WTC11 (cell line): ENCODE measurements at regions not wholly inside any gene's neighbourhood (a gene's known extent, or its start where the extent isn't known, plus 50 kb on each side); places are given as distances from the start of the nearest gene placed in this dataset.

Experiments used
- ATAC-seq: fragments of 200-7000 bp; cut with Tn5 transposase; 2 replicates; pipeline ENCODE4 v1.10.0; 2021; ENCODE audit warnings: mild to moderate bottlenecking, moderate library complexity
- CTCF ChIA-PET: fragments of 300-600 bp; sonication (Branson Sonifier 250); formaldehyde crosslinking; loops from one replicate; lab custom pipeline; 2021; ENCODE audit warnings: antibody characterized with exemption; lab: Charles Lee
- POLR2A ChIA-PET: fragments of 350-600 bp; sonication (Branson Sonifier 250); formaldehyde crosslinking; loops from one replicate; lab custom pipeline; 2021; ENCODE audit warnings: antibody characterized with exemption; lab: Charles Lee
- DNase-seq: peaks from one replicate; pipeline ENCODE4 v3.0.0; 2021; ENCODE audit warnings: low spot score
- H3K27ac Mint-ChIP-seq: 2 replicates; pipeline ENCODE4 v1.8.0; 2021; ENCODE audit warnings: mixed read lengths
- H3K27me3 Mint-ChIP-seq: 2 replicates; pipeline ENCODE4 v1.8.0; 2021; ENCODE audit warnings: low read depth, mild to moderate bottlenecking, moderate library complexity, mixed read lengths
- H3K36me3 Mint-ChIP-seq: 2 replicates; pipeline ENCODE4 v1.8.0; 2021; ENCODE audit warnings: mixed read lengths
- H3K4me1 Mint-ChIP-seq: 2 replicates; pipeline ENCODE4 v1.8.0; 2022; ENCODE audit warnings: mixed read lengths
- H3K4me3 Mint-ChIP-seq: 2 replicates; pipeline ENCODE4 v1.8.0; 2021; ENCODE audit warnings: mild to moderate bottlenecking, moderate library complexity, mixed read lengths
- H3K9me3 Mint-ChIP-seq: 2 replicates; pipeline ENCODE4 v1.8.0; 2021; ENCODE audit warnings: mixed read lengths
- FOXK1 ChIP-seq: sonication (generic); formaldehyde crosslinking; IDR thresholded peaks from 2 replicates; pipeline ENCODE4 v1.8.0; 2022; ENCODE audit warnings: mild to moderate bottlenecking, moderate library complexity, missing genetic modification reagents
- GABPB1 ChIP-seq: sonication (generic); formaldehyde crosslinking; IDR thresholded peaks from 2 replicates; pipeline ENCODE4 v1.8.1; 2023; ENCODE audit warnings: mild to moderate bottlenecking, missing genetic modification reagents
- GRHL2 ChIP-seq: fragments of 250-450 bp; sonication (Bioruptor Pico); IDR thresholded peaks from 2 replicates; pipeline ENCODE4 v1.8.0; 2022; ENCODE audit warnings: mild to moderate bottlenecking, moderate library complexity; ENCODE audit not compliant: insufficient replicate concordance, severe bottlenecking
- HMGA2 ChIP-seq: fragments of 250-450 bp; sonication (Bioruptor Pico); IDR thresholded peaks from 2 replicates; pipeline ENCODE4 v1.4.0; 2021; ENCODE audit warnings: mild to moderate bottlenecking, moderate library complexity
- JUN ChIP-seq: sonication (generic); formaldehyde crosslinking; IDR thresholded peaks from 2 replicates; pipeline ENCODE4 v1.8.0; 2023; ENCODE audit warnings: mild to moderate bottlenecking, missing genetic modification reagents
- NR2C2 ChIP-seq: sonication (generic); formaldehyde crosslinking; IDR thresholded peaks from 2 replicates; pipeline ENCODE4 v1.8.0; 2022; ENCODE audit warnings: mild to moderate bottlenecking, missing genetic modification reagents
- PRRX2 ChIP-seq: fragments of 250-450 bp; sonication (Bioruptor Pico); IDR thresholded peaks from 2 replicates; pipeline ENCODE4 v1.8.0; 2021; ENCODE audit warnings: mild to moderate bottlenecking
- SMAD3 ChIP-seq: sonication (generic); formaldehyde crosslinking; IDR thresholded peaks from 2 replicates; pipeline ENCODE4 v1.8.0; 2022; ENCODE audit warnings: missing genetic modification reagents, mild to moderate bottlenecking, borderline replicate concordance
- TP53 ChIP-seq: sonication (generic); formaldehyde crosslinking; IDR thresholded peaks from 2 replicates; pipeline ENCODE4 v1.8.1; 2023; ENCODE audit warnings: mild to moderate bottlenecking, missing genetic modification reagents
- ZNF423 ChIP-seq: fragments of 250-450 bp; sonication (Bioruptor Pico); IDR thresholded peaks from 2 replicates; pipeline ENCODE4 v2.1.2; 2022; ENCODE audit warnings: mild to moderate bottlenecking, moderate library complexity
- TF ChIP-seq, protein P1 (sequence below): fragments of 250-450 bp; sonication (Bioruptor Pico); IDR thresholded peaks from 2 replicates; pipeline ENCODE4 v1.9.0; 2021; ENCODE audit warnings: moderate library complexity, mild to moderate bottlenecking, inconsistent platforms, borderline replicate concordance
- TF ChIP-seq, protein P2 (sequence below): sonication (generic); formaldehyde crosslinking; IDR thresholded peaks from 2 replicates; pipeline ENCODE4 v1.8.1; 2023; ENCODE audit warnings: mild to moderate bottlenecking, missing genetic modification reagents
- TF ChIP-seq, protein P3 (sequence below): sonication (generic); formaldehyde crosslinking; IDR thresholded peaks from 2 replicates; pipeline ENCODE4 v1.8.1; 2023; ENCODE audit warnings: mild to moderate bottlenecking, missing genetic modification reagents, moderate library complexity
- TF ChIP-seq, protein P4 (sequence below): sonication (generic); formaldehyde crosslinking; IDR thresholded peaks from 2 replicates; pipeline ENCODE4 v1.8.1; 2023; ENCODE audit warnings: mild to moderate bottlenecking, missing genetic modification reagents
- TF ChIP-seq, protein P5 (sequence below): sonication (generic); formaldehyde crosslinking; IDR thresholded peaks from 2 replicates; pipeline ENCODE4 v1.8.0; 2022; ENCODE audit warnings: mild to moderate bottlenecking, missing genetic modification reagents
- TF ChIP-seq, protein P6 (sequence below): fragments of 200-600 bp; IDR thresholded peaks from 2 replicates; pipeline ENCODE4 v1.8.0; 2022; ENCODE audit warnings: antibody characterized with exemption
- TF ChIP-seq, protein P7 (sequence below): fragments of 250-450 bp; sonication (Bioruptor Pico); IDR thresholded peaks from 2 replicates; pipeline ENCODE4 v1.9.0; 2021; ENCODE audit warnings: mild to moderate bottlenecking

DNA sequence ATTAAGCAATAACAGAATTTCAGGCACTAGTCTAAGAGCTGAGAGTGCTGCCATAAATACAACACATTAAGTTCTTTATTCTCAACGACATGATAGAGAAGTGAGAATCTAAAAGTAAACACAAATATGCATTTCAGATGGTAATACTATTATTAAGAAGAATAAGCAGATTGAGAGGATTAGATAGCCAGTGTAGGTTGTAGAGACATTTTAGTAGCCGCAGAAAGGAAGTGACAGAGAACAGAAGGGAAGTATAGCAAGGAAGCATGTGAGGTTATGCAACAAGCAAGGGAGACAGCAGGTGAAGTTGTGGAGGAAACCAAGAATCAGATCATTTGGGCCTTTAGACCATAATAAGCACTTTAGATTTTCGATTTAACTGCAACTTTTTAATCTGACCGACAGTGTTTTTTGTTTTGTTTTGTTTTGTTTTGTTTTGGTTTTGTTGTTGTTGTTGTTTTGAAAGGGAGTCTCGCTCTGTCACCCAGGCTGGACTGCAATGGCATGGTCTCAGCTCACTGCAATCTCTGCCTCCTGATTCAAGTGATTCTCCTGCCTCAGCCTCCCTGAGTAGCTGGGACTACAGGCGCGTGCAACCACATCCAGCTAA lies 737.0 kb upstream of the ADGRB3 start:
- Mint-ChIP-seq H3K36me3 (peaks cover 7% of the 10 kb centered on the region), H3K27ac (no peak overlapping the region), H3K27me3 (no peaks in the 10 kb centered on the region), H3K4me3 (no peak overlapping the region), H3K4me1 (no peaks in the 10 kb centered on the region), H3K9me3 (peaks cover 18% of the 10 kb centered on the region)
- DNase-seq (no peak), ATAC-seq (no peak)
- TF ChIP-seq NR2C2 (no peak), SMAD3 (CRISPR knock-in tag) (no peak), HMGA2 (CRISPR knock-in tag) (no peak), GABPB1 (CRISPR knock-in tag) (no peak), FOXK1 (CRISPR knock-in tag) (no peak), ZNF423 (CRISPR knock-in tag) (no peak), GRHL2 (CRISPR knock-in tag) (no peak)
- TF ChIP-seq, protein P1, sequence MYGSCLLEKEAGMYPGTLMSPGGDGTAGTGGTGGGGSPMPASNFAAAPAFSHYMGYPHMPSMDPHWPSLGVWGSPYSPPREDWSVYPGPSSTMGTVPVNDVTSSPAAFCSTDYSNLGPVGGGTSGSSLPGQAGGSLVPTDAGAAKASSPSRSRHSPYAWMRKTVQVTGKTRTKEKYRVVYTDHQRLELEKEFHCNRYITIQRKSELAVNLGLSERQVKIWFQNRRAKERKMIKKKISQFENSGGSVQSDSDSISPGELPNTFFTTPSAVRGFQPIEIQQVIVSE (CRISPR knock-in tag), result no peak
- TF ChIP-seq, protein P2, sequence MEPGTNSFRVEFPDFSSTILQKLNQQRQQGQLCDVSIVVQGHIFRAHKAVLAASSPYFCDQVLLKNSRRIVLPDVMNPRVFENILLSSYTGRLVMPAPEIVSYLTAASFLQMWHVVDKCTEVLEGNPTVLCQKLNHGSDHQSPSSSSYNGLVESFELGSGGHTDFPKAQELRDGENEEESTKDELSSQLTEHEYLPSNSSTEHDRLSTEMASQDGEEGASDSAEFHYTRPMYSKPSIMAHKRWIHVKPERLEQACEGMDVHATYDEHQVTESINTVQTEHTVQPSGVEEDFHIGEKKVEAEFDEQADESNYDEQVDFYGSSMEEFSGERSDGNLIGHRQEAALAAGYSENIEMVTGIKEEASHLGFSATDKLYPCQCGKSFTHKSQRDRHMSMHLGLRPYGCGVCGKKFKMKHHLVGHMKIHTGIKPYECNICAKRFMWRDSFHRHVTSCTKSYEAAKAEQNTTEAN (CRISPR knock-in tag), result no peak
- TF ChIP-seq, protein P3, sequence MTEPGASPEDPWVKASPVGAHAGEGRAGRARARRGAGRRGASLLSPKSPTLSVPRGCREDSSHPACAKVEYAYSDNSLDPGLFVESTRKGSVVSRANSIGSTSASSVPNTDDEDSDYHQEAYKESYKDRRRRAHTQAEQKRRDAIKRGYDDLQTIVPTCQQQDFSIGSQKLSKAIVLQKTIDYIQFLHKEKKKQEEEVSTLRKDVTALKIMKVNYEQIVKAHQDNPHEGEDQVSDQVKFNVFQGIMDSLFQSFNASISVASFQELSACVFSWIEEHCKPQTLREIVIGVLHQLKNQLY, result no peak
- TF ChIP-seq, protein P4, sequence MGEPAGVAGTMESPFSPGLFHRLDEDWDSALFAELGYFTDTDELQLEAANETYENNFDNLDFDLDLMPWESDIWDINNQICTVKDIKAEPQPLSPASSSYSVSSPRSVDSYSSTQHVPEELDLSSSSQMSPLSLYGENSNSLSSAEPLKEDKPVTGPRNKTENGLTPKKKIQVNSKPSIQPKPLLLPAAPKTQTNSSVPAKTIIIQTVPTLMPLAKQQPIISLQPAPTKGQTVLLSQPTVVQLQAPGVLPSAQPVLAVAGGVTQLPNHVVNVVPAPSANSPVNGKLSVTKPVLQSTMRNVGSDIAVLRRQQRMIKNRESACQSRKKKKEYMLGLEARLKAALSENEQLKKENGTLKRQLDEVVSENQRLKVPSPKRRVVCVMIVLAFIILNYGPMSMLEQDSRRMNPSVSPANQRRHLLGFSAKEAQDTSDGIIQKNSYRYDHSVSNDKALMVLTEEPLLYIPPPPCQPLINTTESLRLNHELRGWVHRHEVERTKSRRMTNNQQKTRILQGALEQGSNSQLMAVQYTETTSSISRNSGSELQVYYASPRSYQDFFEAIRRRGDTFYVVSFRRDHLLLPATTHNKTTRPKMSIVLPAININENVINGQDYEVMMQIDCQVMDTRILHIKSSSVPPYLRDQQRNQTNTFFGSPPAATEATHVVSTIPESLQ (CRISPR knock-in tag), result no peak
- ChIA-PET CTCF (interaction anchor here (0.8 kb wide), 1 partner anchor 35 kb away, joined by 5 read pairs; no protein-coding TSS in a partner anchor), POLR2A (no interaction called here)

DNA sequence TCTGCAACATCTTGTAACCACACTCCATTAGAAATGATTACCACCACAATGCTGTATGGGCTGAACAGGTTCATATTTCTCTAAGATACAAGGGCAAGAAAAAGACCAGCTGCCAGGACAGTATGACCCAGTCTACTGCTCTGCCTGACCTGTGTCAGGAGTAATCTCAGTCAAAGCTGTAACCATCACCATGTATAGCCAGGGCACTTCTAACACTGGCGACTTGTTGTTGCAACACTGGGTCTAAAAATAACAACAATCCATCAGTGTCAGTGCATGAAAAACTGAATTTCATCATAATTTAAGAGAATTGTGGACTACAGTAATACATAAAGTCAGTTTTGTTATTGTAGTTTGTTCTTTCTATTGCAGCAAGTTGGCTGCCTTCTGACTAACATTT lies 738.6 kb upstream of the ADGRB3 start:
- ATAC-seq (no peak), DNase-seq (no peak)
- H3K27ac Mint-ChIP-seq, result no peak overlapping the region
- TF ChIP-seq, protein P5, sequence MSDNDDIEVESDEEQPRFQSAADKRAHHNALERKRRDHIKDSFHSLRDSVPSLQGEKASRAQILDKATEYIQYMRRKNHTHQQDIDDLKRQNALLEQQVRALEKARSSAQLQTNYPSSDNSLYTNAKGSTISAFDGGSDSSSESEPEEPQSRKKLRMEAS, result no peak
- TF ChIP-seq JUN (CRISPR knock-in tag), result no peak
- TF ChIP-seq, protein P6, sequence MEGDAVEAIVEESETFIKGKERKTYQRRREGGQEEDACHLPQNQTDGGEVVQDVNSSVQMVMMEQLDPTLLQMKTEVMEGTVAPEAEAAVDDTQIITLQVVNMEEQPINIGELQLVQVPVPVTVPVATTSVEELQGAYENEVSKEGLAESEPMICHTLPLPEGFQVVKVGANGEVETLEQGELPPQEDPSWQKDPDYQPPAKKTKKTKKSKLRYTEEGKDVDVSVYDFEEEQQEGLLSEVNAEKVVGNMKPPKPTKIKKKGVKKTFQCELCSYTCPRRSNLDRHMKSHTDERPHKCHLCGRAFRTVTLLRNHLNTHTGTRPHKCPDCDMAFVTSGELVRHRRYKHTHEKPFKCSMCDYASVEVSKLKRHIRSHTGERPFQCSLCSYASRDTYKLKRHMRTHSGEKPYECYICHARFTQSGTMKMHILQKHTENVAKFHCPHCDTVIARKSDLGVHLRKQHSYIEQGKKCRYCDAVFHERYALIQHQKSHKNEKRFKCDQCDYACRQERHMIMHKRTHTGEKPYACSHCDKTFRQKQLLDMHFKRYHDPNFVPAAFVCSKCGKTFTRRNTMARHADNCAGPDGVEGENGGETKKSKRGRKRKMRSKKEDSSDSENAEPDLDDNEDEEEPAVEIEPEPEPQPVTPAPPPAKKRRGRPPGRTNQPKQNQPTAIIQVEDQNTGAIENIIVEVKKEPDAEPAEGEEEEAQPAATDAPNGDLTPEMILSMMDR, result no peak
- TF ChIP-seq, protein P7, sequence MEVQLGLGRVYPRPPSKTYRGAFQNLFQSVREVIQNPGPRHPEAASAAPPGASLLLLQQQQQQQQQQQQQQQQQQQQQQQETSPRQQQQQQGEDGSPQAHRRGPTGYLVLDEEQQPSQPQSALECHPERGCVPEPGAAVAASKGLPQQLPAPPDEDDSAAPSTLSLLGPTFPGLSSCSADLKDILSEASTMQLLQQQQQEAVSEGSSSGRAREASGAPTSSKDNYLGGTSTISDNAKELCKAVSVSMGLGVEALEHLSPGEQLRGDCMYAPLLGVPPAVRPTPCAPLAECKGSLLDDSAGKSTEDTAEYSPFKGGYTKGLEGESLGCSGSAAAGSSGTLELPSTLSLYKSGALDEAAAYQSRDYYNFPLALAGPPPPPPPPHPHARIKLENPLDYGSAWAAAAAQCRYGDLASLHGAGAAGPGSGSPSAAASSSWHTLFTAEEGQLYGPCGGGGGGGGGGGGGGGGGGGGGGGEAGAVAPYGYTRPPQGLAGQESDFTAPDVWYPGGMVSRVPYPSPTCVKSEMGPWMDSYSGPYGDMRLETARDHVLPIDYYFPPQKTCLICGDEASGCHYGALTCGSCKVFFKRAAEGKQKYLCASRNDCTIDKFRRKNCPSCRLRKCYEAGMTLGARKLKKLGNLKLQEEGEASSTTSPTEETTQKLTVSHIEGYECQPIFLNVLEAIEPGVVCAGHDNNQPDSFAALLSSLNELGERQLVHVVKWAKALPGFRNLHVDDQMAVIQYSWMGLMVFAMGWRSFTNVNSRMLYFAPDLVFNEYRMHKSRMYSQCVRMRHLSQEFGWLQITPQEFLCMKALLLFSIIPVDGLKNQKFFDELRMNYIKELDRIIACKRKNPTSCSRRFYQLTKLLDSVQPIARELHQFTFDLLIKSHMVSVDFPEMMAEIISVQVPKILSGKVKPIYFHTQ (CRISPR knock-in tag), result no peak
- TF ChIP-seq PRRX2, result no peak
- TF ChIP-seq TP53 (CRISPR knock-in tag), result no peak
- no peaks in the 10 kb centered on the region for H3K4me1 Mint-ChIP-seq
- H3K27me3 Mint-ChIP-seq, result no peaks in the 10 kb centered on the region
- ChIA-PET POLR2A (no interaction called here), CTCF (no interaction called here)
- peaks cover 7% of the 10 kb centered on the region for H3K9me3 Mint-ChIP-seq
- no peak overlapping the region for H3K4me3 Mint-ChIP-seq
- H3K36me3 Mint-ChIP-seq, result peaks cover 3% of the 10 kb centered on the region; the same call in 1 of the 2 replicates
